ENCODE measurements at regions not wholly inside any gene's neighbourhood (a gene's known extent, or its start where the extent isn't known, plus 50 kb on each side); places are given as distances from the start of the nearest gene placed in this dataset.

DNA sequence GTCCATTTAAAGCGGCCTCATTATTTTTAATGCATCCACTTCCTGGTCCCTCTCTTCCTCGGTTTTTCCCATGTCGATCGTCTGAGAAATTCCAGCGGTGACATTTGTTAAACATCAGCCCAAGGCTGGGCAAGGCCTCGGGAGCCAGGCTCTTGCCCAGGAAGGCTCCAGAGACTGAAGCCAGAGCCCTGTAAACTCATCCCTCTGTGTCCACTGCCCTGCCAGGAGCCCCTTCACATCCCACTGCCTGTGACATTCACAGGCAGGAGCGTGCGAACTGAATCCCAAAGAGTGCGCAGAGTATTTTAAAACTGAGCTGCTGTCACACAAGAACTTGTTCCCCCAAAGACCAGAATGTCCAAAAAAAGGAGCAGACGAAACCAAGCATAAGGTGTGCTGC, 56.5 kb upstream of the ANO1 start:
- TF ChIP-seq YY1 (IDR thresholded peaks at IDR 0.05; ENCODE audit: insufficient read depth, insufficient replicate concordance, low read depth, low read length) (no peak), ZNF207 (IDR thresholded peaks at IDR 0.05; ENCODE audit: borderline replicate concordance) (no peak), NCOA2 (CRISPR knock-in tag; IDR thresholded peaks at IDR 0.05) (no peak), SP2 (CRISPR knock-in tag; IDR thresholded peaks at IDR 0.05) (no peak)
- TF ChIP-seq, protein P1, sequence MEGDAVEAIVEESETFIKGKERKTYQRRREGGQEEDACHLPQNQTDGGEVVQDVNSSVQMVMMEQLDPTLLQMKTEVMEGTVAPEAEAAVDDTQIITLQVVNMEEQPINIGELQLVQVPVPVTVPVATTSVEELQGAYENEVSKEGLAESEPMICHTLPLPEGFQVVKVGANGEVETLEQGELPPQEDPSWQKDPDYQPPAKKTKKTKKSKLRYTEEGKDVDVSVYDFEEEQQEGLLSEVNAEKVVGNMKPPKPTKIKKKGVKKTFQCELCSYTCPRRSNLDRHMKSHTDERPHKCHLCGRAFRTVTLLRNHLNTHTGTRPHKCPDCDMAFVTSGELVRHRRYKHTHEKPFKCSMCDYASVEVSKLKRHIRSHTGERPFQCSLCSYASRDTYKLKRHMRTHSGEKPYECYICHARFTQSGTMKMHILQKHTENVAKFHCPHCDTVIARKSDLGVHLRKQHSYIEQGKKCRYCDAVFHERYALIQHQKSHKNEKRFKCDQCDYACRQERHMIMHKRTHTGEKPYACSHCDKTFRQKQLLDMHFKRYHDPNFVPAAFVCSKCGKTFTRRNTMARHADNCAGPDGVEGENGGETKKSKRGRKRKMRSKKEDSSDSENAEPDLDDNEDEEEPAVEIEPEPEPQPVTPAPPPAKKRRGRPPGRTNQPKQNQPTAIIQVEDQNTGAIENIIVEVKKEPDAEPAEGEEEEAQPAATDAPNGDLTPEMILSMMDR (CRISPR knock-in tag; IDR thresholded peaks at IDR 0.05) = no peak
- TF ChIP-seq, protein P2, sequence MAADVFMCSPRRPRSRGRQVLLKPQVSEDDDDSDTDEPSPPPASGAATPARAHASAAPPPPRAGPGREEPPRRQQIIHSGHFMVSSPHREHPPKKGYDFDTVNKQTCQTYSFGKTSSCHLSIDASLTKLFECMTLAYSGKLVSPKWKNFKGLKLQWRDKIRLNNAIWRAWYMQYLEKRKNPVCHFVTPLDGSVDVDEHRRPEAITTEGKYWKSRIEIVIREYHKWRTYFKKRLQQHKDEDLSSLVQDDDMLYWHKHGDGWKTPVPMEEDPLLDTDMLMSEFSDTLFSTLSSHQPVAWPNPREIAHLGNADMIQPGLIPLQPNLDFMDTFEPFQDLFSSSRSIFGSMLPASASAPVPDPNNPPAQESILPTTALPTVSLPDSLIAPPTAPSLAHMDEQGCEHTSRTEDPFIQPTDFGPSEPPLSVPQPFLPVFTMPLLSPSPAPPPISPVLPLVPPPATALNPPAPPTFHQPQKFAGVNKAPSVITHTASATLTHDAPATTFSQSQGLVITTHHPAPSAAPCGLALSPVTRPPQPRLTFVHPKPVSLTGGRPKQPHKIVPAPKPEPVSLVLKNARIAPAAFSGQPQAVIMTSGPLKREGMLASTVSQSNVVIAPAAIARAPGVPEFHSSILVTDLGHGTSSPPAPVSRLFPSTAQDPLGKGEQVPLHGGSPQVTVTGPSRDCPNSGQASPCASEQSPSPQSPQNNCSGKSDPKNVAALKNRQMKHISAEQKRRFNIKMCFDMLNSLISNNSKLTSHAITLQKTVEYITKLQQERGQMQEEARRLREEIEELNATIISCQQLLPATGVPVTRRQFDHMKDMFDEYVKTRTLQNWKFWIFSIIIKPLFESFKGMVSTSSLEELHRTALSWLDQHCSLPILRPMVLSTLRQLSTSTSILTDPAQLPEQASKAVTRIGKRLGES (CRISPR knock-in tag; IDR thresholded peaks at IDR 0.05; ENCODE audit: borderline replicate concordance) = no peak

Data from HepG2 (cell line).